Suprapubic skin (tissue), 4 donors: ENCODE measurements at regions not wholly inside any gene's neighbourhood (a gene's known extent, or its start where the extent isn't known, plus 50 kb on each side); places are given as distances from the start of the nearest gene placed in this dataset.

ENCODE experiments used
- DNase-seq, 2 donors: peaks; one replicate each; pipeline ENCODE4 v3.0.0-alpha.2; 2019; ENCODE audit warnings: low spot score in 2 of 2
- H3K27ac ChIP-seq: fragments of 200-600 bp; sonication (generic); one replicate; pipeline ENCODE4 v1.5.1; 2019
- H3K27me3 ChIP-seq: fragments of 200-600 bp; sonication (generic); one replicate; pipeline ENCODE4 v1.5.1; 2019
- H3K36me3 ChIP-seq: fragments of 200-600 bp; sonication (generic); one replicate; pipeline ENCODE4 v1.5.1; 2019
- H3K4me1 ChIP-seq: fragments of 200-600 bp; sonication (generic); one replicate; pipeline ENCODE4 v1.5.1; 2019
- H3K4me3 ChIP-seq: fragments of 200-600 bp; sonication (generic); one replicate; pipeline ENCODE4 v1.5.1; 2019; ENCODE audit warnings: mild to moderate bottlenecking
- H3K9me3 ChIP-seq: fragments of 200-600 bp; sonication (generic); one replicate; pipeline ENCODE4 v1.5.1; 2019
- CTCF ChIP-seq, 2 donors: fragments of 200-600 bp in 1 of 2; fragments of 450-650 bp in 1 of 2; sonication (generic) in 1 of 2; IDR thresholded peaks; one replicate each; pipeline ENCODE4 v1.5.1; 2016 to 2019; ENCODE audit warnings: antibody characterized with exemption in 2 of 2, mild to moderate bottlenecking in 1 of 2, moderate library complexity in 1 of 2
- EP300 ChIP-seq: sonication (generic); formaldehyde crosslinking; IDR thresholded peaks from one replicate; pipeline ENCODE4 v1.6.1; 2017; ENCODE audit warnings: antibody characterized with exemption
- POLR2A ChIP-seq, 2 donors: fragments of 450-650 bp; IDR thresholded peaks; one replicate each; pipeline ENCODE4 v1.6.1; 2017; ENCODE audit warnings: antibody characterized with exemption in 2 of 2, mild to moderate bottlenecking in 2 of 2, moderate library complexity in 2 of 2
- POLR2AphosphoS5 ChIP-seq, 3 donors: sonication (generic); formaldehyde crosslinking; IDR thresholded peaks; one replicate each; pipeline ENCODE4 v1.6.1; 2017; ENCODE audit warnings: antibody characterized with exemption in 3 of 3
- WGBS: methylation state at CpG from one replicate; pipeline ENCODE4 v1.1.5; 2018; 5-methylcytosine and 5-hydroxymethylcytosine counted together

GRCh38 chr6:48472535-48472934 is 361.5 kb upstream of the PTCHD4 start:
- TF ChIP-seq POLR2AphosphoS5 (IDR thresholded peaks at IDR 0.05), result no peak
- TF ChIP-seq EP300, result no peak
- TF ChIP-seq POLR2A (IDR thresholded peaks at IDR 0.05), result no peak
- TF ChIP-seq CTCF (IDR thresholded peaks at IDR 0.05), result no peak
- H3K9me3 ChIP-seq, result no peaks in the 10 kb centered on the region
- no peak for DNase-seq

GRCh38 chr6:48472091-48472490 is 361.1 kb upstream of the PTCHD4 start:
- Histone ChIP-seq H3K9me3 (no peaks in the 10 kb centered on the region), H3K36me3 (no peaks in the 10 kb centered on the region), H3K27me3 (no peaks in the 10 kb centered on the region), H3K27ac (no peak overlapping the region), H3K4me3 (no peak overlapping the region), H3K4me1 (no peaks in the 10 kb centered on the region)
- TF ChIP-seq CTCF (IDR thresholded peaks at IDR 0.05), result no peak
- TF ChIP-seq EP300, result no peak
- no peak for TF ChIP-seq POLR2AphosphoS5 (IDR thresholded peaks at IDR 0.05)
- no peak for TF ChIP-seq POLR2A (IDR thresholded peaks at IDR 0.05)
- no peak for DNase-seq

More at GRCh38 chr6:48472535-48472934, 361.5 kb upstream of the PTCHD4 start:
- Histone ChIP-seq H3K27ac (no peak overlapping the region), H3K4me1 (no peaks in the 10 kb centered on the region), H3K27me3 (no peaks in the 10 kb centered on the region), H3K36me3 (no peaks in the 10 kb centered on the region), H3K4me3 (no peak overlapping the region)
- WGBS, result 69% methylated on average over 2 of the region's 2 CpGs

GRCh38 chr6:48471326-48471725 is 360.3 kb upstream of the PTCHD4 start:
- no peak overlapping the region for H3K27ac ChIP-seq
- H3K36me3 ChIP-seq, result no peaks in the 10 kb centered on the region
- no peaks in the 10 kb centered on the region for H3K27me3 ChIP-seq
- H3K9me3 ChIP-seq, result no peaks in the 10 kb centered on the region
- H3K4me1 ChIP-seq, result no peaks in the 10 kb centered on the region
- no peak overlapping the region for H3K4me3 ChIP-seq
- DNase-seq, result no peak
- 88% methylated on average over 1 of the region's 1 CpG for WGBS
- TF ChIP-seq CTCF (IDR thresholded peaks at IDR 0.05) (no peak), POLR2A (IDR thresholded peaks at IDR 0.05) (no peak), POLR2AphosphoS5 (IDR thresholded peaks at IDR 0.05) (no peak), EP300 (no peak)

- TF ChIP-seq POLR2A (IDR thresholded peaks at IDR 0.05) (no peak), EP300 (no peak), CTCF (IDR thresholded peaks at IDR 0.05) (no peak), POLR2AphosphoS5 (IDR thresholded peaks at IDR 0.05) (no peak)
- H3K4me1 ChIP-seq, result no peaks in the 10 kb centered on the region
- peaks cover 2% of the 10 kb centered on the region for H3K9me3 ChIP-seq
- WGBS, result 90% methylated on average over 2 of the region's 2 CpGs
- no peak for DNase-seq
- no peaks in the 10 kb centered on the region for H3K27me3 ChIP-seq
- H3K36me3 ChIP-seq, result no peaks in the 10 kb centered on the region
- no peak overlapping the region for H3K4me3 ChIP-seq
- no peak overlapping the region for H3K27ac ChIP-seq
These were observed 338.0 kb upstream of the PTCHD4 start for GRCh38 chr6:48449002-48449401.

- no peaks in the 10 kb centered on the region for H3K4me1 ChIP-seq
- no peak overlapping the region for H3K27ac ChIP-seq
- TF ChIP-seq POLR2AphosphoS5 (IDR thresholded peaks at IDR 0.05) (no peak), EP300 (no peak), CTCF (IDR thresholded peaks at IDR 0.05) (no peak), POLR2A (IDR thresholded peaks at IDR 0.05) (no peak)
- no peak overlapping the region for H3K4me3 ChIP-seq
- peaks cover 2% of the 10 kb centered on the region for H3K9me3 ChIP-seq
- WGBS, result 94% methylated on average over 5 of the region's 5 CpGs
- DNase-seq, result no peak
- H3K36me3 ChIP-seq, result no peaks in the 10 kb centered on the region
- no peaks in the 10 kb centered on the region for H3K27me3 ChIP-seq
These were observed 336.3 kb upstream of the PTCHD4 start for GRCh38 chr6:48447251-48447650.
